HG02885 (cell line): ENCODE measurements at regions not wholly inside any gene's neighbourhood (a gene's known extent, or its start where the extent isn't known, plus 50 kb on each side); places are given as distances from the start of the nearest gene placed in this dataset.

ENCODE experiments used
- ATAC-seq: cut with Tn5 transposase; IDR thresholded peaks from one replicate; pipeline ENCODE4 v1.9.1; 2021; ENCODE audit warnings: mild to moderate bottlenecking; ENCODE audit not compliant: unreplicated experiment, poor library complexity

- no peak for ATAC-seq
Observed at GRCh38 chr6:92201618-92202017, 1217.7 kb downstream of the EPHA7 start.

- no peak for ATAC-seq
Observed at GRCh38 chr6:92196325-92196724, 1223.0 kb downstream of the EPHA7 start.

- ATAC-seq, result no peak
Observed at GRCh38 chr6:92195796-92196195, 1223.6 kb downstream of the EPHA7 start.

- ATAC-seq, result no peak
Observed at GRCh38 chr6:92188016-92188415, 1231.3 kb downstream of the EPHA7 start.

GRCh38 chr6:92184933-92185332, 1234.4 kb downstream of the EPHA7 start:
- ATAC-seq, result no peak

- no peak for ATAC-seq
Observed at GRCh38 chr6:92181347-92181746, 1238.0 kb downstream of the EPHA7 start.

GRCh38 chr6:92180090-92180489, 1239.3 kb downstream of the EPHA7 start:
- ATAC-seq, result no peak

- ATAC-seq, result no peak
Observed at GRCh38 chr6:92176666-92177065, 1242.7 kb downstream of the EPHA7 start.

- no peak for ATAC-seq
Observed at GRCh38 chr6:92174398-92175073, 1244.8 kb downstream of the EPHA7 start.

GRCh38 chr6:92169506-92169905, 1249.9 kb downstream of the EPHA7 start:
- no peak for ATAC-seq

GRCh38 chr6:92166666-92167065, 1252.7 kb downstream of the EPHA7 start:
- ATAC-seq, result no peak

GRCh38 chr6:92161953-92162352, 1257.4 kb downstream of the EPHA7 start:
- no peak for ATAC-seq

- no peak for ATAC-seq
Observed at GRCh38 chr6:92160226-92160625, 1259.1 kb downstream of the EPHA7 start.

- no peak for ATAC-seq
Observed at GRCh38 chr6:92159046-92159445, 1260.3 kb downstream of the EPHA7 start.

- ATAC-seq, result no peak
Observed at GRCh38 chr6:92150553-92150952, 1268.8 kb downstream of the EPHA7 start.

- no peak for ATAC-seq
Observed at GRCh38 chr6:92147246-92147645, 1272.1 kb downstream of the EPHA7 start.

- ATAC-seq, result no peak
Observed at GRCh38 chr6:92139601-92140000, 1279.8 kb downstream of the EPHA7 start.

GRCh38 chr6:92132957-92133356, 1286.4 kb downstream of the EPHA7 start:
- ATAC-seq, result no peak

- ATAC-seq, result no peak
Observed at GRCh38 chr6:92132457-92132856, 1286.9 kb downstream of the EPHA7 start.

- ATAC-seq, result no peak
Observed at GRCh38 chr6:92130944-92131343, 1288.4 kb downstream of the EPHA7 start.

GRCh38 chr6:92126983-92127382, 1292.4 kb downstream of the EPHA7 start:
- ATAC-seq, result no peak

GRCh38 chr6:92126088-92126487, 1293.3 kb downstream of the EPHA7 start:
- no peak for ATAC-seq

- ATAC-seq, result no peak
Observed at GRCh38 chr6:92125681-92126080, 1293.7 kb downstream of the EPHA7 start.
